Liver (tissue), 3 donors: ENCODE measurements at regions not wholly inside any gene's neighbourhood (a gene's known extent, or its start where the extent isn't known, plus 50 kb on each side); places are given as distances from the start of the nearest gene placed in this dataset.

ENCODE experiments used
- CTCF ChIP-seq: fragments of 150-350 bp; IDR thresholded peaks from 2 replicates; pipeline ENCODE4 v1.5.1; 2017; ENCODE audit warnings: improper control_type of control experiment, low read depth, low read length; ENCODE audit not compliant: missing input control
- EGR1 ChIP-seq, 2 donors: IDR thresholded peaks; 2 replicates each; pipeline ENCODE4 v1.6.1; 2016 to 2018; ENCODE audit warnings: antibody characterized with exemption in 2 of 2, low read depth in 2 of 2
- FOXA1 ChIP-seq: IDR thresholded peaks from 2 replicates; pipeline ENCODE4 v1.6.1; 2016; ENCODE audit warnings: antibody characterized with exemption
- GABPA ChIP-seq, 2 donors: IDR thresholded peaks in 1 of 2; conservative IDR thresholded peaks in 1 of 2; 2 replicates each; pipeline ENCODE4 v1.6.1; 2016; ENCODE audit warnings: antibody characterized with exemption in 2 of 2, mild to moderate bottlenecking in 1 of 2, moderate library complexity in 1 of 2
- HNF4G ChIP-seq: IDR thresholded peaks from 2 replicates; pipeline ENCODE4 v1.6.1; 2016; ENCODE audit warnings: antibody characterized with exemption
- JUND ChIP-seq, 2 donors: IDR thresholded peaks; 2 replicates each; pipeline ENCODE4 v1.6.1; 2016; ENCODE audit warnings: antibody characterized with exemption in 2 of 2
- MAX ChIP-seq: IDR thresholded peaks from 2 replicates; pipeline ENCODE4 v1.6.1; 2016; ENCODE audit warnings: antibody characterized with exemption
- RAD21 ChIP-seq, 2 donors: IDR thresholded peaks; 2 replicates each; pipeline ENCODE4 v1.6.1; 2016; ENCODE audit warnings: antibody characterized with exemption in 2 of 2, mild to moderate bottlenecking in 2 of 2
- REST ChIP-seq: IDR thresholded peaks from 2 replicates; pipeline ENCODE4 v1.6.1; 2016; ENCODE audit warnings: antibody characterized with exemption, mild to moderate bottlenecking
- RXRA ChIP-seq, 2 donors: IDR thresholded peaks; 2 replicates each; pipeline ENCODE4 v1.6.1; 2017 to 2018; ENCODE audit warnings: antibody characterized with exemption in 2 of 2, mild to moderate bottlenecking in 1 of 2
- SP1 ChIP-seq: IDR thresholded peaks from 2 replicates; pipeline ENCODE4 v1.6.1; 2018; ENCODE audit warnings: antibody characterized with exemption, mild to moderate bottlenecking
- TAF1 ChIP-seq: conservative IDR thresholded peaks from 2 replicates; pipeline ENCODE4 v1.6.1; 2016; ENCODE audit warnings: antibody characterized with exemption, mild to moderate bottlenecking
- YY1 ChIP-seq: IDR thresholded peaks from 2 replicates; pipeline ENCODE4 v1.6.1; 2016; ENCODE audit warnings: antibody characterized with exemption, mild to moderate bottlenecking
- TF ChIP-seq, protein P1 (sequence below): IDR thresholded peaks from 2 replicates; pipeline ENCODE4 v1.6.1; 2016; ENCODE audit warnings: antibody characterized with exemption
- donor health status: healthy.
- donor health status: healthy.

GRCh38 chr17:73867056-73867455 lies 222.8 kb upstream of the SDK2 start:
- TF ChIP-seq CTCF (no peak), REST (no peak), YY1 (no peak), JUND (IDR thresholded peaks at IDR 0.05) (no peak), TAF1 (no peak), EGR1 (IDR thresholded peaks at IDR 0.05; ENCODE audit: low read depth in 2 of 2) (no peak), SP1 (no peak), HNF4G (no peak), FOXA1 (no peak), RAD21 (IDR thresholded peaks at IDR 0.05) (no peak), MAX (no peak), RXRA (IDR thresholded peaks at IDR 0.05) (no peak), GABPA (IDR thresholded peaks at IDR 0.05 in 1 of 2, conservative IDR thresholded peaks at IDR 0.05 in 1 of 2) (no peak)
- TF ChIP-seq, protein P1, sequence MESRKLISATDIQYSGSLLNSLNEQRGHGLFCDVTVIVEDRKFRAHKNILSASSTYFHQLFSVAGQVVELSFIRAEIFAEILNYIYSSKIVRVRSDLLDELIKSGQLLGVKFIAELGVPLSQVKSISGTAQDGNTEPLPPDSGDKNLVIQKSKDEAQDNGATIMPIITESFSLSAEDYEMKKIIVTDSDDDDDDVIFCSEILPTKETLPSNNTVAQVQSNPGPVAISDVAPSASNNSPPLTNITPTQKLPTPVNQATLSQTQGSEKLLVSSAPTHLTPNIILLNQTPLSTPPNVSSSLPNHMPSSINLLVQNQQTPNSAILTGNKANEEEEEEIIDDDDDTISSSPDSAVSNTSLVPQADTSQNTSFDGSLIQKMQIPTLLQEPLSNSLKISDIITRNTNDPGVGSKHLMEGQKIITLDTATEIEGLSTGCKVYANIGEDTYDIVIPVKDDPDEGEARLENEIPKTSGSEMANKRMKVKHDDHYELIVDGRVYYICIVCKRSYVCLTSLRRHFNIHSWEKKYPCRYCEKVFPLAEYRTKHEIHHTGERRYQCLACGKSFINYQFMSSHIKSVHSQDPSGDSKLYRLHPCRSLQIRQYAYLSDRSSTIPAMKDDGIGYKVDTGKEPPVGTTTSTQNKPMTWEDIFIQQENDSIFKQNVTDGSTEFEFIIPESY, result no peak
